ENCODE measurements at regions not wholly inside any gene's neighbourhood (a gene's known extent, or its start where the extent isn't known, plus 50 kb on each side); places are given as distances from the start of the nearest gene placed in this dataset.

GRCh38 chrX:25659317-25659716 is 478.8 kb upstream of the MAGEB18 start:
- H3F3A ChIP-seq (ENCODE audit: low read length, unreplicated experiment): no peaks in the 10 kb centered on the region
- no peaks in the 10 kb centered on the region for H3K9me3 ChIP-seq (ENCODE audit: low read length)
- no peak overlapping the region for H2AFZ ChIP-seq (ENCODE audit: low read length)
- no peaks in the 10 kb centered on the region for H4K20me1 ChIP-seq (ENCODE audit: low read length)
- H3K4me3 ChIP-seq (ENCODE audit: low read length): no peak overlapping the region
- no peak overlapping the region for H3K27ac ChIP-seq (ENCODE audit: low read length)
- no peak for DNase-seq
- H3K27me3 ChIP-seq (ENCODE audit: low read length): no peaks in the 10 kb centered on the region
- no peaks in the 10 kb centered on the region for H3K9me2 ChIP-seq (replicated peaks; ENCODE audit: low read length)
- intact Hi-C loops (cut with micrococcal nuclease): no loop called here
- ChIA-PET CTCF (no interaction called here), POLR2A (ENCODE audit: unreplicated experiment) (no interaction called here)
- no peak overlapping the region for H3K4me2 ChIP-seq (ENCODE audit: low read length)
- TF ChIP-seq EZH2 (IDR thresholded peaks at IDR 0.05; ENCODE audit: low read length, unreplicated experiment): no peak
- no peak for TF ChIP-seq EZH2phosphoT487 (IDR thresholded peaks at IDR 0.05; ENCODE audit: borderline replicate concordance, low read length)
- no peak for TF ChIP-seq CTCF (conservative IDR thresholded peaks at IDR 0.05; ENCODE audit: low read depth, low read length)
- no peaks in the 10 kb centered on the region for H3K79me2 ChIP-seq (ENCODE audit: low read length)
- ATAC-seq: no peak
- no peaks in the 10 kb centered on the region for H3K4me1 ChIP-seq (ENCODE audit: insufficient read depth, low read length)
- H3K9ac ChIP-seq (ENCODE audit: low read length): no peak overlapping the region
- H3K36me3 ChIP-seq (ENCODE audit: low read depth, low read length): no peaks in the 10 kb centered on the region
- no TSS peak for BruUV-seq (replicated peaks)

- H3K4me1 ChIP-seq (ENCODE audit: insufficient read depth, low read length): no peaks in the 10 kb centered on the region
- TF ChIP-seq EZH2phosphoT487 (IDR thresholded peaks at IDR 0.05; ENCODE audit: borderline replicate concordance, low read length): no peak
- no peak for TF ChIP-seq EZH2 (IDR thresholded peaks at IDR 0.05; ENCODE audit: low read length, unreplicated experiment)
- TF ChIP-seq CTCF (conservative IDR thresholded peaks at IDR 0.05; ENCODE audit: low read depth, low read length): no peak
- POLR2A ChIA-PET (ENCODE audit: unreplicated experiment): no interaction called here
- H3K79me2 ChIP-seq (ENCODE audit: low read length): no peaks in the 10 kb centered on the region
- no peaks in the 10 kb centered on the region for H3K27me3 ChIP-seq (ENCODE audit: low read length)
- no peaks in the 10 kb centered on the region for H3K9me3 ChIP-seq (ENCODE audit: low read length)
- H4K20me1 ChIP-seq (ENCODE audit: low read length): no peaks in the 10 kb centered on the region
- intact Hi-C loops (cut with micrococcal nuclease): no loop called here
- DNase-seq: no peak
- no peak overlapping the region for H3K27ac ChIP-seq (ENCODE audit: low read length)
- CTCF ChIA-PET: no interaction called here
- ATAC-seq: no peak
- H3K9me2 ChIP-seq (replicated peaks; ENCODE audit: low read length): no peaks in the 10 kb centered on the region
- no peak overlapping the region for H3K4me3 ChIP-seq (ENCODE audit: low read length)
- no peaks in the 10 kb centered on the region for H3F3A ChIP-seq (ENCODE audit: low read length, unreplicated experiment)
- no peaks in the 10 kb centered on the region for H3K36me3 ChIP-seq (ENCODE audit: low read depth, low read length)
- no peak overlapping the region for H3K4me2 ChIP-seq (ENCODE audit: low read length)
- BruUV-seq (replicated peaks): no TSS peak
- H2AFZ ChIP-seq (ENCODE audit: low read length): no peak overlapping the region
- H3K9ac ChIP-seq (ENCODE audit: low read length): no peak overlapping the region
Observed at GRCh38 chrX:25663701-25664100, 474.4 kb upstream of the MAGEB18 start.

- CTCF ChIA-PET: no interaction called here
- no peak overlapping the region for H2AFZ ChIP-seq (ENCODE audit: low read length)
- intact Hi-C loops (cut with micrococcal nuclease): no loop called here
Observed at GRCh38 chrX:25665431-25665830, 472.7 kb upstream of the MAGEB18 start.

More at GRCh38 chrX:25665431-25665830, 472.7 kb upstream of the MAGEB18 start:
- no peaks in the 10 kb centered on the region for H3K9me3 ChIP-seq (ENCODE audit: low read length)
- no peaks in the 10 kb centered on the region for H3K79me2 ChIP-seq (ENCODE audit: low read length)
- H3K9ac ChIP-seq (ENCODE audit: low read length): no peak overlapping the region
- H3K4me2 ChIP-seq (ENCODE audit: low read length): no peak overlapping the region
- no TSS peak for BruUV-seq (replicated peaks)
- H3K4me3 ChIP-seq (ENCODE audit: low read length): no peak overlapping the region
- no peaks in the 10 kb centered on the region for H3K4me1 ChIP-seq (ENCODE audit: insufficient read depth, low read length)
- POLR2A ChIA-PET (ENCODE audit: unreplicated experiment): no interaction called here
- DNase-seq (no peak), ATAC-seq (no peak)
- H3K36me3 ChIP-seq (ENCODE audit: low read depth, low read length): no peaks in the 10 kb centered on the region
- H3K27ac ChIP-seq (ENCODE audit: low read length): no peak overlapping the region
- H4K20me1 ChIP-seq (ENCODE audit: low read length): no peaks in the 10 kb centered on the region
- H3F3A ChIP-seq (ENCODE audit: low read length, unreplicated experiment): no peaks in the 10 kb centered on the region
- TF ChIP-seq CTCF (conservative IDR thresholded peaks at IDR 0.05; ENCODE audit: low read depth, low read length) (no peak), EZH2 (IDR thresholded peaks at IDR 0.05; ENCODE audit: low read length, unreplicated experiment) (no peak), EZH2phosphoT487 (IDR thresholded peaks at IDR 0.05; ENCODE audit: borderline replicate concordance, low read length) (no peak)
- H3K27me3 ChIP-seq (ENCODE audit: low read length): no peaks in the 10 kb centered on the region
- H3K9me2 ChIP-seq (replicated peaks; ENCODE audit: low read length): no peaks in the 10 kb centered on the region
